HG03342 (cell line): ENCODE measurements at regions not wholly inside any gene's neighbourhood (a gene's known extent, or its start where the extent isn't known, plus 50 kb on each side); places are given as distances from the start of the nearest gene placed in this dataset.

Experiments used
- ATAC-seq: cut with Tn5 transposase; IDR thresholded peaks from one replicate; pipeline ENCODE4 v1.9.1; 2021; ENCODE audit warnings: mild to moderate bottlenecking, moderate library complexity; ENCODE audit not compliant: unreplicated experiment

DNA sequence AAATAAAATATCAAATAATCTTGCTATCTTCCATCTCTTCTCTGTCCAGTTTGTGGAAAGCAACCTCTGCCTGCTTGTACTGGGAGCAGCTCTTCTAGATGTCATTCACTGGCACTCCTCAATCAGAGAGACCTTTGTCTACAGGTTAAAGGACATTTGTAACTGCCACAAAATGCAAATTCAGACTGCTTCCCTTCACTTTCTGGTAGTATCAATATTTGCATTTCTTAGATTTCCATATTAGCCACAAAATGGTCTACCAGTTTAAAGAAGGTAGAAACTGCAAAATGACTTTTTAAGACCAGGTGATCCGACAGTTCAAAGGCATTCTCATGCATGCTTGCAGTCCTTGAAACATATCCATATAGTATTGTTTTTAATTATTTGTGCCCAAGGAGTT, 51.7 kb upstream of the RCN1 start:
- peak; percentile 75 for ATAC-seq

DNA sequence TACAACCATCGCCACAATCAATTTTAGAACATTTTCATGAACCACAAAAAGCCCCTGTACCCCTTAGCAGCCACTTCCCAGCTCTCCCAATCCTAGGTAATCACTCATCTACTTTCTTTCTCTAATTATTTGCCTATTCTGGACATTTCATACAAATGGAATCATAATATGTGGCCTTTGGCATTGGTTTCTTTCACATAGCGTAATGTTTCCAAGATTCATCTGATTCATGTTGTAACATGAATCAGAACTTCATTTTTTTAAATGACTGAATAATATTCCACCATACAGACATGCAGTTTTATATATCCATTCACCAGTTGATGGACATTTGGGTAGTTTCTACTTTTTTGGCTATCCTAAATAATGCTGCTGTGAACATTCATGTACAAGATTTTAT, 56.2 kb upstream of the RCN1 start:
- no peak for ATAC-seq

GRCh38 chr11:32034149-32034548, 56.7 kb upstream of the RCN1 start:
- ATAC-seq, result no peak

DNA sequence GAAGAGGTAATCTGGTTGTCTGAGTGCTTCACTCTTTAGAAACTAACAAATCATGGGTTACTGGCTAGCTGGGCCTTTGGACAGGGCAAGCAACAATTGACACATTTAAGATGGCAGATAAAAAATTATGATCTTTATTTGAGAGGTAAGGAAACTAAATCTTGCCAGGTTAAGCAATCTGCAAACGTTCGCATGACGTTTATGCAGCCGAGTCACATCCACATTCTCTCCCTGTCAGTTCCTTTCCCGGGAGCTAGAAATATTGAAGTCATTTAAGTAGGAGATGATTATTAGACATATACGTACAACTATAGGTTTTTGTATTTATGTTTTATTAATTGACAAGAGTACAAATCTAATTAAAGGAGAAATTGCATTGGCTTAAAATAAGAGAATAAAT, 57.4 kb upstream of the RCN1 start:
- ATAC-seq, result no peak

GRCh38 chr11:32033067-32033466, 57.8 kb upstream of the RCN1 start:
- ATAC-seq, result no peak

GRCh38 chr11:32032478-32032877, 58.4 kb upstream of the RCN1 start:
- ATAC-seq, result no peak

DNA sequence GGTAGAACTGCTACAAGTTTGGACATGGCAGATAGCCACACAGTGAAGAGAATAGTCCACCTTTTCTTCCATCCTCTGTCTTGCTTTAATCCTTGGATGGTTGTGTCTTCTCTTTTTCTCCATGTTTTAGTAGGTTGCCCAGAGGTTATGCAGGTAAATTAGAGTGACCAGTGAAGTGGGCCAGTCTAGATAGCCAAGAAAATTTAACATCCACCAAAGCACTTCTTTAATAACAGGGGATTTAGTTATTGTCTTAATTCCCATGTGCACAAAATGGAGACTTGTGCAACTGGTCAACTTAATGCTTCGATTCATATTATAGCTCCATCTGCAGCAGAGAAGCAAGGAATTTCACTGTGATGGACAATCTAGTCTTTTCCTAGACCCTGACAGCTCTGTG, 58.8 kb upstream of the RCN1 start:
- ATAC-seq, result no peak

GRCh38 chr11:32030875-32031503, 59.9 kb upstream of the RCN1 start:
- no peak for ATAC-seq

GRCh38 chr11:32029721-32030120, 61.2 kb upstream of the RCN1 start:
- no peak for ATAC-seq

- ATAC-seq, result no peak
Measured at GRCh38 chr11:32028201-32028600, 62.7 kb upstream of the RCN1 start.

DNA sequence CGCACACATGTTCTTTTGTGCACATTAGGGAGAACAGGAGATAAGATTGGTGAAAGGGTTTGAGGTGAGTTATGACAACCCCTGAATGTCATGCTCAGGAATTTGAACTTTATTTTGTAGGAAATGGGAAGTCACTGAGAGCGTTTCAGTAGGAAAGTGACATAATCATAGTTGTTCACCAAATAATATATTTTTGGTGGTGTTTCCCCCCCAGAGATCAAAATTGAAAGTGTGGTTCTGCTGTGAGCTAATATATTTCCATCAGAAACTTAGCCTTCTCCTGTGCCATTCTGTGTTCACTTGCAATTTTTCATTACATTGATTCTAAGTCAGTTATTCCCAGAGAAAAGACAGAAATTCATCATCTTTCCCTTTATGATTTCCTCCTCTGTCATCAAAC, 64.1 kb upstream of the RCN1 start:
- ATAC-seq, result no peak

GRCh38 chr11:32024948-32025347, 65.9 kb upstream of the RCN1 start:
- no peak for ATAC-seq

- ATAC-seq, result no peak
Measured at GRCh38 chr11:32023370-32024305, 67.2 kb upstream of the RCN1 start.

DNA sequence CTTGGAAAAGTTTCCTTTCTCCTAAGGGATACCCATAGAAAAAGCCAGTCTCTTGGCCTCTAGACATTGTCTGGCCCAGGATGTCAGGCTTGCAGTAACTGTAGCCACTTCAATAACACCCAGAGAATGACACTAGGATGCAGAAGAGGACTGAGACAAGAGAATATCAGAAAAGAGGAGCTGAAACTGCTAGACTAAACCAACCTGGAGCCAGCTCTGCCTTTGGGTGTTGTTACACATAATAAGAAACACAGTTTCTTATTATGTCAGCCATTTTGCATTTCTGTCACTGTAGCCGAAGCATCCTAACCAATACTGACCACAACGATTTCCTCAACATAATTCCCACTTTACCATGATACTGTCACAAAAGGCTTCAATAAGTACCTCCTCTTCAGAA, 72.2 kb upstream of the RCN1 start:
- ATAC-seq, result no peak

DNA sequence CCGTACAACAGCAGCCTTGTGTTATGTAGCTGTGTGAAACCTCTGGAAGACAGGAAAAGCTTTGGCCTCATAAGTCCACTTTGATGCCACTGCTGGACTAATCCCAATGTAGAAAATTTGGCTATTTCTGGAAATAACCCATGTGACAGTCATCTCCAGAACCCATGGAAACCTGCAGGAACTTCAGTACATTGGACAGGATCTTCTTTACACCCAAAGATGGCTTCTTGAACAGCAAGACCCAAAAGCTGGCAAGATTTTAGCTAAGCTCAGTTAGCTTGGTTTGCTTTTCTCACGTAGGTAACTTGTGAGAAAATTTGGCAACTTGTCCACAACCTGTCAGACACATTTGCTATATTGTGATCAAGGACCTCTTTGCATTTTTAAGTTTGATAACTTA, 74.8 kb upstream of the RCN1 start:
- ATAC-seq, result no peak

- no peak for ATAC-seq
Measured at GRCh38 chr11:32015427-32015826, 75.4 kb upstream of the RCN1 start.

GRCh38 chr11:32013603-32014002, 77.3 kb upstream of the RCN1 start:
- ATAC-seq, result no peak

GRCh38 chr11:32012049-32012448, 78.8 kb upstream of the RCN1 start:
- ATAC-seq, result no peak

DNA sequence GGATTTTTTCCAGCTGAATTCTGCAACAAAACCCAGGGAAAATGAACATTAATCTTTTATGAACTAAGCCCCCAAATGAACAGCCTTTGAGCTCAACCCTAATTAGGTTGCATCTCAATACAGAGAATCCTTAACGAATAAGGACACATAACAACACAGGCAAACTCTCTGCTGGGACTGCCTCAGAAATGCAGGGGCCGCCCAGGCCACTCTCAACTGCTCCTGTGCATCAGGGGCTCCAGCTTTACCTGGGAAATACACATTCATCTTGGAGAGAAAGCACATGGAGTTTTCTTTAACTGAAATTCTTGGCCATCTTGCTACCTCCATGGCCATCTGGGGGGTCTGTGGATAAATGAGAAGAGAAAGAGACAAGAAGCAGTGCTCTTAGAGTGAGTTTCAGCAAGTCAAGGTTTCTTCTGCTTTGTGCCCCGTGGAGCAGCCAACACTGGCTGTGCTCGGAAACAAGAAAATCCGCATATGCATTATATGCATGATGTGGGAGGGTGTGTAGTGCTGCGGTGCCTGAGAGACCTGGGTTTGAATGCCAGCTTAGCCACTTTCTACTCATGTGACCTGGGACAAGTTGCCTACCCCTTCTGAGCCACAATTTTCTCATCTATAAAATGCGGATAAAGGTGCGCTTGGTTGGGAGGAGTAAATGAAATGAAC, 81.9 kb upstream of the RCN1 start:
- no peak for ATAC-seq

GRCh38 chr11:32006799-32007388, 84.0 kb upstream of the RCN1 start:
- peak; percentile 66 for ATAC-seq

DNA sequence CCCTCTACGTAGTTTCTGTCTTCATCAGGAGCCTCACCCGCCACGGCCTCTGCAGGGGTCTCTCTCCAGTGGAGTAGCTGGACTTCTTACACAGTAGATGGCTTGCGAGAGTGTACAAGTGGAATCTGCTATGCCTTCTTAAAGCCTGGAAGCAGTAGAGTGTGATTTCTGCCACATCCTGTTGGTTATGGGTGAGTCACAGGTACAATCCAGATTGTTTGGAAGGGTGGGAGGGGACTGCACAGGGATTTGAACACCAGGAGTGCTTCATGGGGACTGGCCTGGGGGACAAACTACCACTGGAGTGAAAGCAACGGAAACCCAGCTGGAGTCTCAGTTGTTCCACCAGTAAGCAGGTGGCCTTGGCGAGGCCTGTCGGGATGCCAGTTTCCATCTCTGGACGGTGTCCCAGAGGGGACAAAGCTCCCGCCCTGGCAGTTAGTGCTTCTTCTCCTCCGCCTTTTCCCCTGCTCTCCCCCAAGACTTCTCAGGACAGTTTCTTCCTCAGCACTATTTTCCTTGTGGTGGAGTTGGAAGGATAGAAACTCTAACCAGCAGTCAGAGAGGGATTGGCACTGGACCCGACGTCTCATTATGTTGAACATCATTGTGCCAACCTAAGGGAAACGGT, 85.0 kb upstream of the RCN1 start:
- ATAC-seq, result no peak
